Smooth muscle cell (in vitro differentiated cells): ENCODE measurements at regions not wholly inside any gene's neighbourhood (a gene's known extent, or its start where the extent isn't known, plus 50 kb on each side); places are given as distances from the start of the nearest gene placed in this dataset.

Experiments
- DNase-seq: peaks from one replicate; lab custom pipeline; 2025; ENCODE audit not compliant: unreplicated experiment; lab: John Stamatoyannopoulos, UW
- H2AFZ ChIP-seq: fragments of 200-600 bp; sonication (generic); 2 replicates; pipeline ENCODE4 v1.6.0; 2016; ENCODE audit warnings: antibody characterized with exemption, low read depth, mild to moderate bottlenecking
- H3F3A ChIP-seq: fragments of 200-600 bp; sonication (generic); 2 replicates; pipeline ENCODE4 v1.6.0; 2017; ENCODE audit warnings: antibody characterized with exemption, low read depth
- H3K27ac ChIP-seq: fragments of 200-600 bp; sonication (generic); 2 replicates; pipeline ENCODE4 v1.5.1; 2016; ENCODE audit warnings: low read depth, mild to moderate bottlenecking
- H3K27me3 ChIP-seq: fragments of 200-600 bp; sonication (generic); 2 replicates; pipeline ENCODE4 v1.6.1; 2016; ENCODE audit warnings: low read depth, mild to moderate bottlenecking
- H3K36me3 ChIP-seq: fragments of 200-600 bp; sonication (generic); 2 replicates; pipeline ENCODE4 v1.5.1; 2016; ENCODE audit warnings: low read depth
- H3K4me1 ChIP-seq: fragments of 200-600 bp; sonication (generic); 2 replicates; pipeline ENCODE4 v1.5.1; 2016; ENCODE audit warnings: low read depth
- H3K4me2 ChIP-seq: fragments of 200-600 bp; sonication (generic); 2 replicates; pipeline ENCODE4 v1.6.0; 2016; ENCODE audit warnings: mild to moderate bottlenecking
- H3K4me3 ChIP-seq: fragments of 200-600 bp; sonication (generic); 2 replicates; pipeline ENCODE4 v1.5.1; 2016; ENCODE audit warnings: mild to moderate bottlenecking
- H3K79me2 ChIP-seq: fragments of 200-600 bp; sonication (generic); 2 replicates; pipeline ENCODE4 v1.6.0; 2016; ENCODE audit warnings: low read depth, mild to moderate bottlenecking
- H3K9ac ChIP-seq: fragments of 200-600 bp; sonication (generic); 2 replicates; pipeline ENCODE4 v1.6.0; 2016; ENCODE audit warnings: low read depth
- H3K9me3 ChIP-seq: fragments of 200-600 bp; sonication (generic); replicated peaks from 2 replicates; pipeline ENCODE4 v1.5.1; 2016; ENCODE audit warnings: low read depth
- H4K20me1 ChIP-seq: fragments of 200-600 bp; sonication (generic); 2 replicates; pipeline ENCODE4 v1.6.0; 2016; ENCODE audit warnings: low read depth
- CTCF ChIP-seq: fragments of 200-600 bp; sonication (generic); IDR thresholded peaks from 2 replicates; pipeline ENCODE4 v1.5.1; 2017; ENCODE audit warnings: borderline replicate concordance, mild to moderate bottlenecking, antibody characterized with exemption; ENCODE audit not compliant: insufficient read depth, poor library complexity, severe bottlenecking
- WGBS: methylation state at CpG from one replicate; pipeline ENCODE4 v1.1.7; 2016; ENCODE audit warnings: low lambda C conversion rate; 5-methylcytosine and 5-hydroxymethylcytosine counted together

GRCh38 chr5:68759593-68759992 is 334.2 kb upstream of the SLC30A5 start:
- Histone ChIP-seq H3K36me3 (no peaks in the 10 kb centered on the region), H4K20me1 (no peaks in the 10 kb centered on the region), H3K9ac (no peak overlapping the region), H2AFZ (no peak overlapping the region), H3F3A (no peaks in the 10 kb centered on the region), H3K4me1 (no peaks in the 10 kb centered on the region), H3K79me2 (no peaks in the 10 kb centered on the region), H3K9me3 (no peaks in the 10 kb centered on the region), H3K27ac (no peak overlapping the region), H3K4me2 (no peak overlapping the region), H3K4me3 (no peak overlapping the region), H3K27me3 (peaks cover 11% of the 10 kb centered on the region)
- no peak for TF ChIP-seq CTCF
- DNase-seq, result no peak
- 95% methylated on average over 5 of the region's 5 CpGs for WGBS

GRCh38 chr5:68762201-68762600 is 331.6 kb upstream of the SLC30A5 start:
- Histone ChIP-seq H3K4me1 (no peaks in the 10 kb centered on the region), H3K9me3 (no peaks in the 10 kb centered on the region), H2AFZ (no peak overlapping the region), H3K36me3 (no peaks in the 10 kb centered on the region), H3K4me2 (no peak overlapping the region), H3K27ac (no peak overlapping the region), H3K9ac (no peak overlapping the region), H3K4me3 (no peak overlapping the region), H4K20me1 (no peaks in the 10 kb centered on the region), H3K27me3 (peaks cover 4% of the 10 kb centered on the region), H3F3A (no peaks in the 10 kb centered on the region), H3K79me2 (no peaks in the 10 kb centered on the region)
- DNase-seq, result no peak
- TF ChIP-seq CTCF, result no peak
- WGBS, result 66% methylated on average over 2 of the region's 2 CpGs

- H3K4me2 ChIP-seq, result no peak overlapping the region
- H3K4me3 ChIP-seq, result no peak overlapping the region
- no peak overlapping the region for H3K27ac ChIP-seq
- no peaks in the 10 kb centered on the region for H4K20me1 ChIP-seq
- H3F3A ChIP-seq, result no peaks in the 10 kb centered on the region
- peaks cover 6% of the 10 kb centered on the region for H3K4me1 ChIP-seq
- H3K9ac ChIP-seq, result no peak overlapping the region
- no peak overlapping the region for H2AFZ ChIP-seq
- WGBS, result 95% methylated on average over 4 of the region's 4 CpGs
- DNase-seq, result no peak
- peaks cover 4% of the 10 kb centered on the region for H3K27me3 ChIP-seq
- H3K79me2 ChIP-seq, result no peaks in the 10 kb centered on the region
- no peak for TF ChIP-seq CTCF
- H3K36me3 ChIP-seq, result no peaks in the 10 kb centered on the region
- H3K9me3 ChIP-seq, result no peaks in the 10 kb centered on the region
These were observed 326.8 kb upstream of the SLC30A5 start for GRCh38 chr5:68766952-68767464.

GRCh38 chr5:68770551-68770950 is 323.3 kb upstream of the SLC30A5 start:
- Histone ChIP-seq H2AFZ (no peak overlapping the region), H3K4me1 (peaks cover 6% of the 10 kb centered on the region), H3K79me2 (no peaks in the 10 kb centered on the region), H3K9ac (no peak overlapping the region), H3F3A (no peaks in the 10 kb centered on the region), H3K27ac (no peak overlapping the region), H3K27me3 (no peaks in the 10 kb centered on the region), H3K9me3 (no peaks in the 10 kb centered on the region), H3K4me2 (no peak overlapping the region), H3K36me3 (no peaks in the 10 kb centered on the region), H3K4me3 (no peak overlapping the region), H4K20me1 (no peaks in the 10 kb centered on the region)
- DNase-seq, result no peak
- WGBS, result 55% methylated on average over 3 of the region's 3 CpGs
- no peak for TF ChIP-seq CTCF
